ENCODE measurements at regions not wholly inside any gene's neighbourhood (a gene's known extent, or its start where the extent isn't known, plus 50 kb on each side); places are given as distances from the start of the nearest gene placed in this dataset.

- TF ChIP-seq RARB (CRISPR knock-in tag; IDR thresholded peaks at IDR 0.05) (no peak), ESRRG (CRISPR knock-in tag; IDR thresholded peaks at IDR 0.05) (no peak), CSDC2 (CRISPR knock-in tag; IDR thresholded peaks at IDR 0.05) (no peak)
Observed at GRCh38 chr20:12660918-12661317, 347.9 kb upstream of the SPTLC3 start (continued).

- no peak for ATAC-seq
- TF ChIP-seq CREB5 (CRISPR knock-in tag; IDR thresholded peaks at IDR 0.05; ENCODE audit: low read depth) (no peak), TOX (CRISPR knock-in tag; IDR thresholded peaks at IDR 0.05; ENCODE audit: borderline replicate concordance) (no peak), SNAI2 (CRISPR knock-in tag; IDR thresholded peaks at IDR 0.05) (no peak), BACH2 (CRISPR knock-in tag; IDR thresholded peaks at IDR 0.05; ENCODE audit: borderline replicate concordance) (no peak)
Observed at GRCh38 chr20:12670301-12670700, 338.5 kb upstream of the SPTLC3 start.

GRCh38 chr20:12673352-12673751 is 335.4 kb upstream of the SPTLC3 start:
- ATAC-seq, result no peak

GRCh38 chr20:12677925-12678324 is 330.8 kb upstream of the SPTLC3 start:
- TF ChIP-seq SNAI2 (CRISPR knock-in tag; IDR thresholded peaks at IDR 0.05) (no peak), ZFP30 (CRISPR knock-in tag; IDR thresholded peaks at IDR 0.05) (no peak), ZNF70 (CRISPR knock-in tag; IDR thresholded peaks at IDR 0.05) (no peak), ESRRG (CRISPR knock-in tag; IDR thresholded peaks at IDR 0.05) (no peak), CREB5 (CRISPR knock-in tag; IDR thresholded peaks at IDR 0.05; ENCODE audit: low read depth) (no peak)
- no peak for ATAC-seq

More at GRCh38 chr20:12673352-12673751, 335.4 kb upstream of the SPTLC3 start:
- TF ChIP-seq POU6F1 (CRISPR knock-in tag; IDR thresholded peaks at IDR 0.05; ENCODE audit: borderline replicate concordance, low read depth), result no peak
- TF ChIP-seq ZFP3 (CRISPR knock-in tag; IDR thresholded peaks at IDR 0.05), result no peak
- TF ChIP-seq CSDC2 (CRISPR knock-in tag; IDR thresholded peaks at IDR 0.05), result no peak
- TF ChIP-seq TCF4 (CRISPR knock-in tag; IDR thresholded peaks at IDR 0.05; ENCODE audit: borderline replicate concordance), result no peak
- TF ChIP-seq RARB (CRISPR knock-in tag; IDR thresholded peaks at IDR 0.05), result no peak
- no peak for TF ChIP-seq ESRRG (CRISPR knock-in tag; IDR thresholded peaks at IDR 0.05)
- no peak for TF ChIP-seq ZNF565 (CRISPR knock-in tag; conservative IDR thresholded peaks at IDR 0.05; ENCODE audit: low read depth)
- no peak for TF ChIP-seq TOX (CRISPR knock-in tag; IDR thresholded peaks at IDR 0.05; ENCODE audit: borderline replicate concordance)
- no peak for TF ChIP-seq ZNF70 (CRISPR knock-in tag; IDR thresholded peaks at IDR 0.05)
- TF ChIP-seq GLIS3 (CRISPR knock-in tag; IDR thresholded peaks at IDR 0.05), result no peak
- no peak for TF ChIP-seq PPARA (CRISPR knock-in tag; IDR thresholded peaks at IDR 0.05; ENCODE audit: borderline replicate concordance)
- no peak for TF ChIP-seq BACH2 (CRISPR knock-in tag; IDR thresholded peaks at IDR 0.05; ENCODE audit: borderline replicate concordance)

- ATAC-seq, result no peak
- TF ChIP-seq ESRRG (CRISPR knock-in tag; IDR thresholded peaks at IDR 0.05) (no peak), TCF4 (CRISPR knock-in tag; IDR thresholded peaks at IDR 0.05; ENCODE audit: borderline replicate concordance) (no peak), POU6F1 (CRISPR knock-in tag; IDR thresholded peaks at IDR 0.05; ENCODE audit: borderline replicate concordance, low read depth) (no peak), ZNF565 (CRISPR knock-in tag; conservative IDR thresholded peaks at IDR 0.05; ENCODE audit: low read depth) (no peak), ZNF70 (CRISPR knock-in tag; IDR thresholded peaks at IDR 0.05) (no peak)
Observed at GRCh38 chr20:12679447-12679846, 329.3 kb upstream of the SPTLC3 start.

- ATAC-seq, result no peak
Observed at GRCh38 chr20:12682613-12683012, 326.2 kb upstream of the SPTLC3 start.

More at GRCh38 chr20:12682613-12683012, 326.2 kb upstream of the SPTLC3 start:
- TF ChIP-seq ZFP30 (CRISPR knock-in tag; IDR thresholded peaks at IDR 0.05) (no peak), PPARA (CRISPR knock-in tag; IDR thresholded peaks at IDR 0.05; ENCODE audit: borderline replicate concordance) (no peak), ZNF70 (CRISPR knock-in tag; IDR thresholded peaks at IDR 0.05) (no peak), TSHZ2 (CRISPR knock-in tag; IDR thresholded peaks at IDR 0.05) (no peak), PATZ1 (CRISPR knock-in tag; IDR thresholded peaks at IDR 0.05; ENCODE audit: borderline replicate concordance) (no peak), ZNF8 (CRISPR knock-in tag; IDR thresholded peaks at IDR 0.05) (no peak)
